Osteocyte (in vitro differentiated cells): ENCODE measurements at regions not wholly inside any gene's neighbourhood (a gene's known extent, or its start where the extent isn't known, plus 50 kb on each side); places are given as distances from the start of the nearest gene placed in this dataset.

Source experiments
- DNase-seq: peaks from one replicate; pipeline ENCODE4 v3.0.0; 2021; ENCODE audit warnings: mixed read lengths; ENCODE audit not compliant: unreplicated experiment; ENCODE audit errors: extremely low spot score
- H3K27ac Mint-ChIP-seq: one replicate; pipeline ENCODE4 v1.8.0; 2021; ENCODE audit warnings: mild to moderate bottlenecking, mixed read lengths; ENCODE audit not compliant: unreplicated experiment
- H3K27me3 Mint-ChIP-seq: one replicate; pipeline ENCODE4 v1.8.0; 2021; ENCODE audit warnings: mixed read lengths; ENCODE audit not compliant: unreplicated experiment
- H3K36me3 Mint-ChIP-seq: one replicate; pipeline ENCODE4 v1.8.0; 2021; ENCODE audit warnings: mixed read lengths; ENCODE audit not compliant: unreplicated experiment
- H3K4me1 Mint-ChIP-seq: one replicate; pipeline ENCODE4 v1.8.0; 2021; ENCODE audit warnings: mixed read lengths; ENCODE audit not compliant: unreplicated experiment
- H3K4me3 Mint-ChIP-seq: one replicate; pipeline ENCODE4 v1.8.0; 2021; ENCODE audit warnings: mild to moderate bottlenecking, moderate library complexity, mixed read lengths; ENCODE audit not compliant: unreplicated experiment
- H3K9me3 Mint-ChIP-seq: one replicate; pipeline ENCODE4 v1.8.0; 2021; ENCODE audit warnings: mixed read lengths; ENCODE audit not compliant: unreplicated experiment
- TF ChIP-seq, protein P1 (sequence below): fragments of 200-600 bp; sonication (generic); IDR thresholded peaks from 2 replicates; pipeline ENCODE4 v1.5.0; 2021; ENCODE audit warnings: antibody characterized with exemption, mild to moderate bottlenecking, moderate library complexity

DNA sequence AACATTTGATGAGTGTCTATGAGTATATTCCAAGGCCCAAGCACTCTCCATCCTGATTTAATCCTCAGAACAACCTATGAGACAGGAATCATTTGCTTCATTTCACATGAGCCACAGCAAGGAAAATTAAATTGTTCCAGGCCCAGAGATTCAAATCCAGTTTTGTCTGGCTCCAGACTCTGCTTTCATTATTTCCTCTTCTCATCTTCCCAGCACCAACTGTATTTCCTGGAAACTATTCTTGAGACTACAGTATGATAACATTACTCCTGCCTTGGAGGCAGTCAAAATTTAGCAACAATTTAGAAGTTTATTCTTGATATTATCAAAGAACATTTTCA, 194.5 kb downstream of the ZNF608 start:
- H3K4me1 Mint-ChIP-seq, result peaks cover 14% of the 10 kb centered on the region
- no peaks in the 10 kb centered on the region for H3K9me3 Mint-ChIP-seq
- TF ChIP-seq, protein P1, sequence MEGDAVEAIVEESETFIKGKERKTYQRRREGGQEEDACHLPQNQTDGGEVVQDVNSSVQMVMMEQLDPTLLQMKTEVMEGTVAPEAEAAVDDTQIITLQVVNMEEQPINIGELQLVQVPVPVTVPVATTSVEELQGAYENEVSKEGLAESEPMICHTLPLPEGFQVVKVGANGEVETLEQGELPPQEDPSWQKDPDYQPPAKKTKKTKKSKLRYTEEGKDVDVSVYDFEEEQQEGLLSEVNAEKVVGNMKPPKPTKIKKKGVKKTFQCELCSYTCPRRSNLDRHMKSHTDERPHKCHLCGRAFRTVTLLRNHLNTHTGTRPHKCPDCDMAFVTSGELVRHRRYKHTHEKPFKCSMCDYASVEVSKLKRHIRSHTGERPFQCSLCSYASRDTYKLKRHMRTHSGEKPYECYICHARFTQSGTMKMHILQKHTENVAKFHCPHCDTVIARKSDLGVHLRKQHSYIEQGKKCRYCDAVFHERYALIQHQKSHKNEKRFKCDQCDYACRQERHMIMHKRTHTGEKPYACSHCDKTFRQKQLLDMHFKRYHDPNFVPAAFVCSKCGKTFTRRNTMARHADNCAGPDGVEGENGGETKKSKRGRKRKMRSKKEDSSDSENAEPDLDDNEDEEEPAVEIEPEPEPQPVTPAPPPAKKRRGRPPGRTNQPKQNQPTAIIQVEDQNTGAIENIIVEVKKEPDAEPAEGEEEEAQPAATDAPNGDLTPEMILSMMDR, result no peak
- H3K4me3 Mint-ChIP-seq, result no peak overlapping the region
- no peak for DNase-seq
- H3K27me3 Mint-ChIP-seq, result peaks cover 4% of the 10 kb centered on the region
- no peaks in the 10 kb centered on the region for H3K36me3 Mint-ChIP-seq
- no peak overlapping the region for H3K27ac Mint-ChIP-seq

- Mint-ChIP-seq H3K36me3 (no peaks in the 10 kb centered on the region), H3K27me3 (peaks cover 4% of the 10 kb centered on the region), H3K4me1 (peaks cover 14% of the 10 kb centered on the region), H3K9me3 (no peaks in the 10 kb centered on the region), H3K27ac (no peak overlapping the region), H3K4me3 (no peak overlapping the region)
- DNase-seq, result no peak
- TF ChIP-seq, protein P1, result no peak
Measured at GRCh38 chr5:124550731-124551130, 195.7 kb downstream of the ZNF608 start.

- Mint-ChIP-seq H3K36me3 (no peaks in the 10 kb centered on the region), H3K9me3 (no peaks in the 10 kb centered on the region), H3K27ac (no peak overlapping the region), H3K27me3 (peaks cover 4% of the 10 kb centered on the region), H3K4me3 (no peak overlapping the region), H3K4me1 (peaks cover 9% of the 10 kb centered on the region)
- DNase-seq, result no peak
- TF ChIP-seq, protein P1, result no peak
Measured at GRCh38 chr5:124549891-124550436, 196.5 kb downstream of the ZNF608 start.

GRCh38 chr5:124546643-124547042, 199.8 kb downstream of the ZNF608 start:
- no peak overlapping the region for H3K4me3 Mint-ChIP-seq
- no peaks in the 10 kb centered on the region for H3K4me1 Mint-ChIP-seq
- H3K27me3 Mint-ChIP-seq, result peaks cover 19% of the 10 kb centered on the region
- TF ChIP-seq, protein P1, result no peak
- no peak overlapping the region for H3K27ac Mint-ChIP-seq
- no peaks in the 10 kb centered on the region for H3K9me3 Mint-ChIP-seq
- H3K36me3 Mint-ChIP-seq, result no peaks in the 10 kb centered on the region
- no peak for DNase-seq

DNA sequence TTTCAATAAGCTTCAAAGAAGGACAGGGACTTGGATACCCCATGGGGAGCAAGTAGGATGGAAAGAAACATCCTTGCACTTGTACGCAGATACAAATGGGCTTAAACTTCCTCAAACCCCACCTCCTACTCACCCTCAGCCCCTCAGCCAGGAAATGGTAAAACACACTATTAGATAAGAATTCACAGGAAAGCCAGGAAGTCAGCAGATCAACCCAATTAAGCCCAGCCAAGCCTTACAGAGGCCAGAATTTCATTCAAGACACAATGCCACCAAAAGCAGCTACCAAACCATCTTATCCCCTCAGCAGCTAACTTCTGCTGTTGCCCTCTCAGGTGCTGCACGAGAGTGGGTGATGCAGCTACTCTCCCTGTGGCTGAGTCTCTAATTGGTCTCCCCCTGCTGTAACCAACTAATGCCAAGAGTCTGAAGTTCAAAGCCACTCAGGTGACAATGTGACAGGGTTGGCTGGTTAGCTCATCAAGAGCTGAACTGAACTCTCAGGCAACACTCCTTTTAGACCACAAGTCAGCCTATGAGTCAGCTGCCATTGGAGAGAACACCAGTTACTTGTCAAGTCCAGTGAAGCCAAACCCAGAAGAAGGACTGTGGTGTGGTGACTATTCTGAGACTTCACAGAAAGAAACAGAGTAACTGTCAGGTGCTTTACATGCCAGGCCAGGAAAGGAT, 201.9 kb downstream of the ZNF608 start:
- Mint-ChIP-seq H3K4me3 (no peak overlapping the region), H3K4me1 (no peaks in the 10 kb centered on the region), H3K27ac (no peak overlapping the region), H3K36me3 (no peaks in the 10 kb centered on the region), H3K9me3 (no peaks in the 10 kb centered on the region), H3K27me3 (peaks cover 19% of the 10 kb centered on the region)
- no peak for DNase-seq
- TF ChIP-seq, protein P1, result no peak
